GM18519 (cell line): ENCODE measurements at regions not wholly inside any gene's neighbourhood (a gene's known extent, or its start where the extent isn't known, plus 50 kb on each side); places are given as distances from the start of the nearest gene placed in this dataset.
"Not testable (repeated sequence)": the region's sequence is repeated elsewhere in the genome, so short reads cannot be mapped to it uniquely, and the experiment has no call there.

Experiments used
- ATAC-seq: cut with Tn5 transposase; IDR thresholded peaks from one replicate; pipeline ENCODE4 v1.9.1; 2021; ENCODE audit warnings: mild to moderate bottlenecking, moderate library complexity; ENCODE audit not compliant: unreplicated experiment, low FRiP score

- ATAC-seq, result no peak
Measured at GRCh38 chr10:31121757-31122577, 90.3 kb upstream of the ZNF438 start.

GRCh38 chr10:31123946-31124345 is 92.3 kb upstream of the ZNF438 start:
- no peak for ATAC-seq

GRCh38 chr10:31124852-31125251 is 93.2 kb upstream of the ZNF438 start:
- ATAC-seq, result no peak

- no peak for ATAC-seq
Measured at GRCh38 chr10:31125789-31126188, 94.1 kb upstream of the ZNF438 start.

GRCh38 chr10:31126593-31126992 is 94.9 kb upstream of the ZNF438 start:
- ATAC-seq, result no peak

- ATAC-seq, result no peak
Measured at GRCh38 chr10:31128536-31128935, 96.9 kb upstream of the ZNF438 start.

- ATAC-seq, result no peak
Measured at GRCh38 chr10:31129271-31129670, 97.6 kb upstream of the ZNF438 start.

GRCh38 chr10:31129880-31130405 is 98.3 kb upstream of the ZNF438 start:
- no peak for ATAC-seq

GRCh38 chr10:31130406-31130805 is 98.7 kb upstream of the ZNF438 start:
- no peak for ATAC-seq

GRCh38 chr10:31131251-31131650 is 99.6 kb upstream of the ZNF438 start:
- no peak for ATAC-seq

GRCh38 chr10:31132681-31133244 is 101.1 kb upstream of the ZNF438 start:
- ATAC-seq, result no peak

- no peak for ATAC-seq
Measured at GRCh38 chr10:31133251-31133791, 101.7 kb upstream of the ZNF438 start.

GRCh38 chr10:31133792-31134310 is 102.2 kb upstream of the ZNF438 start:
- ATAC-seq, result no peak

- no peak for ATAC-seq
Measured at GRCh38 chr10:31134311-31134952, 102.8 kb upstream of the ZNF438 start.

- no peak for ATAC-seq
Measured at GRCh38 chr10:31135171-31135570, 103.5 kb upstream of the ZNF438 start.

- not testable (repeated sequence) for ATAC-seq
Measured at GRCh38 chr10:31135791-31136190, 104.1 kb upstream of the ZNF438 start.

- no peak for ATAC-seq
Measured at GRCh38 chr10:31136386-31136785, 104.7 kb upstream of the ZNF438 start.

- ATAC-seq, result no peak
Measured at GRCh38 chr10:31136930-31137885, 105.5 kb upstream of the ZNF438 start.

GRCh38 chr10:31138026-31138553 is 106.4 kb upstream of the ZNF438 start:
- no peak for ATAC-seq

- ATAC-seq, result no peak
Measured at GRCh38 chr10:31139497-31139896, 107.8 kb upstream of the ZNF438 start.
